ENCODE measurements at regions not wholly inside any gene's neighbourhood (a gene's known extent, or its start where the extent isn't known, plus 50 kb on each side); places are given as distances from the start of the nearest gene placed in this dataset.
"Not testable (repeated sequence)": the region's sequence is repeated elsewhere in the genome, so short reads cannot be mapped to it uniquely, and the experiment has no call there.

GRCh38 chr9:63289971-63290370 lies 1995.0 kb downstream of the FOXD4L5 start:
- H3K27ac ChIP-seq: not testable (repeated sequence)

Measured in 22Rv1 (cell line).